PC-9 (cell line): ENCODE measurements at regions not wholly inside any gene's neighbourhood (a gene's known extent, or its start where the extent isn't known, plus 50 kb on each side); places are given as distances from the start of the nearest gene placed in this dataset.

Source experiments
- BruUV-seq: library from RNA; stranded (reverse); fragments of 400-500 nt; replicated peaks from 2 replicates; lab custom pipeline; 2021; lab: Mats Ljungman, UMichigan
- CTCF ChIA-PET: fragments of 300-600 bp; sonication (Branson Sonifier 250); formaldehyde crosslinking; loops from one replicate; lab custom pipeline; 2022; ENCODE audit warnings: antibody characterized with exemption; lab: Charles Lee
- POLR2A ChIA-PET: fragments of 300-600 bp; sonication (Branson Sonifier 250); formaldehyde crosslinking; loops from one replicate; lab custom pipeline; 2022; ENCODE audit warnings: antibody characterized with exemption; ENCODE audit not compliant: unreplicated experiment; lab: Charles Lee
- DNase-seq, 2 experiments: peaks; one replicate each; pipeline versions ENCODE4 v3.0.0 to v3.0.0-alpha.2; 2015 to 2022; ENCODE audit warnings: mixed read lengths in 1 of 2
- H2AFZ ChIP-seq: fragments of 200-600 bp; sonication (generic); 2 replicates; pipeline ENCODE4 v1.8.1; 2017; ENCODE audit warnings: antibody characterized with exemption
- H3F3A ChIP-seq: fragments of 200-600 bp; sonication (generic); 2 replicates; pipeline ENCODE4 v1.8.1; 2017; ENCODE audit warnings: antibody characterized with exemption, mild to moderate bottlenecking, low read depth; ENCODE audit not compliant: insufficient read depth
- H3K27ac ChIP-seq: fragments of 200-600 bp; sonication (generic); 2 replicates; pipeline ENCODE4 v1.6.1; 2016; ENCODE audit warnings: mixed run types
- H3K27me3 ChIP-seq: fragments of 200-600 bp; sonication (generic); 2 replicates; pipeline ENCODE4 v1.6.1; 2016; ENCODE audit warnings: low read depth, mixed run types; ENCODE audit not compliant: insufficient read depth
- H3K36me3 ChIP-seq: fragments of 200-600 bp; sonication (generic); 2 replicates; pipeline ENCODE4 v1.6.1; 2016; ENCODE audit warnings: low read depth, mixed run types
- H3K4me1 ChIP-seq: fragments of 200-600 bp; sonication (generic); replicated peaks from 2 replicates; pipeline ENCODE4 v1.6.1; 2016; ENCODE audit warnings: mixed run types; ENCODE audit not compliant: insufficient read depth
- H3K4me2 ChIP-seq: fragments of 200-600 bp; sonication (generic); 2 replicates; pipeline ENCODE4 v1.6.1; 2017; ENCODE audit warnings: mixed run types
- H3K4me3 ChIP-seq: fragments of 200-600 bp; sonication (generic); 2 replicates; pipeline ENCODE4 v1.6.1; 2016; ENCODE audit warnings: mixed run types
- H3K79me2 ChIP-seq: fragments of 200-600 bp; sonication (generic); 2 replicates; pipeline ENCODE4 v1.6.1; 2017; ENCODE audit warnings: low read depth, mixed run types
- H3K9me2 ChIP-seq: fragments of 200-600 bp; sonication (generic); 2 replicates; pipeline ENCODE4 v1.8.1; 2017; ENCODE audit warnings: mild to moderate bottlenecking; ENCODE audit not compliant: insufficient read depth
- H3K9me3 ChIP-seq: fragments of 200-600 bp; sonication (generic); 2 replicates; pipeline ENCODE4 v1.8.1; 2016; ENCODE audit warnings: low read depth; ENCODE audit not compliant: insufficient read depth
- H4K20me1 ChIP-seq: fragments of 200-600 bp; sonication (generic); 2 replicates; pipeline ENCODE4 v1.8.1; 2017; ENCODE audit not compliant: insufficient read depth
- CTCF ChIP-seq: fragments of 200-600 bp; sonication (generic); conservative IDR thresholded peaks from 2 replicates; pipeline ENCODE4 v1.6.1; 2017; ENCODE audit warnings: mixed run types, antibody characterized with exemption, mild to moderate bottlenecking, moderate library complexity
- EZH2 ChIP-seq: fragments of 200-600 bp; sonication (generic); IDR thresholded peaks from 2 replicates; pipeline ENCODE4 v1.8.0; 2017; ENCODE audit warnings: antibody characterized with exemption, low read depth
- intact Hi-C: fragments of 100-400 bp; cut with micrococcal nuclease; formaldehyde crosslinking; loops from one replicate; pipeline ENCODE4 v1.10.0; 2022; ENCODE audit not compliant: unreplicated experiment

- ChIA-PET CTCF (no interaction called here), POLR2A (no interaction called here)
- Histone ChIP-seq H3K27ac (no peak overlapping the region), H3K9me3 (no peaks in the 10 kb centered on the region), H3K36me3 (no peaks in the 10 kb centered on the region), H4K20me1 (no peaks in the 10 kb centered on the region), H3K27me3 (no peaks in the 10 kb centered on the region), H3K79me2 (no peaks in the 10 kb centered on the region), H3K4me2 (no peak overlapping the region), H3K4me3 (no peak overlapping the region), H2AFZ (no peak overlapping the region), H3K9me2 (no peaks in the 10 kb centered on the region), H3K4me1 (no peaks in the 10 kb centered on the region), H3F3A (no peaks in the 10 kb centered on the region)
- no TSS peak for BruUV-seq
- TF ChIP-seq CTCF (no peak), EZH2 (no peak)
- intact Hi-C loops: no loop called here
- DNase-seq: no peak
Measured at GRCh38 chr7:91600112-91600511, 280.4 kb downstream of the MTERF1 start.

- no peaks in the 10 kb centered on the region for H3K36me3 ChIP-seq
- no peak overlapping the region for H2AFZ ChIP-seq
- H3K9me3 ChIP-seq: no peaks in the 10 kb centered on the region
- no peaks in the 10 kb centered on the region for H4K20me1 ChIP-seq
- no peak for DNase-seq
- ChIA-PET CTCF (no interaction called here), POLR2A (no interaction called here)
- H3K27me3 ChIP-seq: no peaks in the 10 kb centered on the region
- no peaks in the 10 kb centered on the region for H3K9me2 ChIP-seq
- no peak overlapping the region for H3K4me3 ChIP-seq
- no peaks in the 10 kb centered on the region for H3K4me1 ChIP-seq
- intact Hi-C loops: no loop called here
- BruUV-seq: no TSS peak
- TF ChIP-seq EZH2: no peak
- TF ChIP-seq CTCF: no peak
- H3K79me2 ChIP-seq: no peaks in the 10 kb centered on the region
- H3F3A ChIP-seq: no peaks in the 10 kb centered on the region
- H3K4me2 ChIP-seq: no peak overlapping the region
- H3K27ac ChIP-seq: no peak overlapping the region
Measured at GRCh38 chr7:91603707-91604106, 276.8 kb downstream of the MTERF1 start.

- Histone ChIP-seq H3K27ac (no peak overlapping the region), H3K36me3 (no peaks in the 10 kb centered on the region), H3K79me2 (no peaks in the 10 kb centered on the region), H3K4me3 (no peak overlapping the region), H2AFZ (no peak overlapping the region), H3K9me2 (no peaks in the 10 kb centered on the region), H3K27me3 (no peaks in the 10 kb centered on the region), H3K4me2 (no peak overlapping the region), H3K4me1 (no peaks in the 10 kb centered on the region), H4K20me1 (no peaks in the 10 kb centered on the region), H3F3A (no peaks in the 10 kb centered on the region), H3K9me3 (no peaks in the 10 kb centered on the region)
- DNase-seq: no peak
- intact Hi-C loops: no loop called here
- ChIA-PET POLR2A (no interaction called here), CTCF (no interaction called here)
- no peak for TF ChIP-seq EZH2
- no peak for TF ChIP-seq CTCF
- no TSS peak for BruUV-seq
Measured at GRCh38 chr7:91608606-91609005, 271.9 kb downstream of the MTERF1 start.
